Liver (tissue), 3 donors: ENCODE measurements at regions not wholly inside any gene's neighbourhood (a gene's known extent, or its start where the extent isn't known, plus 50 kb on each side); places are given as distances from the start of the nearest gene placed in this dataset.

Experiments
- ATF3 ChIP-seq: IDR thresholded peaks from 2 replicates; pipeline ENCODE4 v1.6.1; 2016; ENCODE audit warnings: antibody characterized with exemption
- CTCF ChIP-seq: fragments of 150-350 bp; IDR thresholded peaks from 2 replicates; pipeline ENCODE4 v1.5.1; 2017; ENCODE audit warnings: improper control_type of control experiment, low read depth, low read length; ENCODE audit not compliant: missing input control
- FOXA2 ChIP-seq: IDR thresholded peaks from 2 replicates; pipeline ENCODE4 v1.6.1; 2016; ENCODE audit warnings: antibody characterized with exemption
- GABPA ChIP-seq, 2 donors: IDR thresholded peaks in 1 of 2; conservative IDR thresholded peaks in 1 of 2; 2 replicates each; pipeline ENCODE4 v1.6.1; 2016; ENCODE audit warnings: antibody characterized with exemption in 2 of 2, mild to moderate bottlenecking in 1 of 2, moderate library complexity in 1 of 2
- MAX ChIP-seq: IDR thresholded peaks from 2 replicates; pipeline ENCODE4 v1.6.1; 2016; ENCODE audit warnings: antibody characterized with exemption
- RAD21 ChIP-seq, 2 donors: IDR thresholded peaks; 2 replicates each; pipeline ENCODE4 v1.6.1; 2016; ENCODE audit warnings: antibody characterized with exemption in 2 of 2, mild to moderate bottlenecking in 2 of 2
- REST ChIP-seq: IDR thresholded peaks from 2 replicates; pipeline ENCODE4 v1.6.1; 2016; ENCODE audit warnings: antibody characterized with exemption, mild to moderate bottlenecking
- SP1 ChIP-seq: IDR thresholded peaks from 2 replicates; pipeline ENCODE4 v1.6.1; 2018; ENCODE audit warnings: antibody characterized with exemption, mild to moderate bottlenecking
- donor health status: healthy.
- donor health status: healthy.

- TF ChIP-seq FOXA2: no peak
- TF ChIP-seq ATF3: no peak
- TF ChIP-seq MAX: no peak
- no peak for TF ChIP-seq SP1
- no peak for TF ChIP-seq CTCF
- TF ChIP-seq GABPA (IDR thresholded peaks at IDR 0.05 in 1 of 2, conservative IDR thresholded peaks at IDR 0.05 in 1 of 2): no peak
- no peak for TF ChIP-seq RAD21 (IDR thresholded peaks at IDR 0.05)
- no peak for TF ChIP-seq REST
These were observed 360.0 kb upstream of the SLITRK5 start for GRCh38 chr13:87311165-87311564.
